ENCODE measurements at regions not wholly inside any gene's neighbourhood (a gene's known extent, or its start where the extent isn't known, plus 50 kb on each side); places are given as distances from the start of the nearest gene placed in this dataset.

- no peak for TF ChIP-seq CTCF (IDR thresholded peaks at IDR 0.05; ENCODE audit: insufficient read depth, low read length, poor library complexity, severe bottlenecking)
- no peak for TF ChIP-seq EZH2phosphoT487 (conservative IDR thresholded peaks at IDR 0.05; ENCODE audit: low read length)
Measured at GRCh38 chr5:158165647-158166046, 306.7 kb upstream of the CLINT1 start.

All from SU-DHL-6 (cell line).